ENCODE measurements at regions not wholly inside any gene's neighbourhood (a gene's known extent, or its start where the extent isn't known, plus 50 kb on each side); places are given as distances from the start of the nearest gene placed in this dataset.

DNA sequence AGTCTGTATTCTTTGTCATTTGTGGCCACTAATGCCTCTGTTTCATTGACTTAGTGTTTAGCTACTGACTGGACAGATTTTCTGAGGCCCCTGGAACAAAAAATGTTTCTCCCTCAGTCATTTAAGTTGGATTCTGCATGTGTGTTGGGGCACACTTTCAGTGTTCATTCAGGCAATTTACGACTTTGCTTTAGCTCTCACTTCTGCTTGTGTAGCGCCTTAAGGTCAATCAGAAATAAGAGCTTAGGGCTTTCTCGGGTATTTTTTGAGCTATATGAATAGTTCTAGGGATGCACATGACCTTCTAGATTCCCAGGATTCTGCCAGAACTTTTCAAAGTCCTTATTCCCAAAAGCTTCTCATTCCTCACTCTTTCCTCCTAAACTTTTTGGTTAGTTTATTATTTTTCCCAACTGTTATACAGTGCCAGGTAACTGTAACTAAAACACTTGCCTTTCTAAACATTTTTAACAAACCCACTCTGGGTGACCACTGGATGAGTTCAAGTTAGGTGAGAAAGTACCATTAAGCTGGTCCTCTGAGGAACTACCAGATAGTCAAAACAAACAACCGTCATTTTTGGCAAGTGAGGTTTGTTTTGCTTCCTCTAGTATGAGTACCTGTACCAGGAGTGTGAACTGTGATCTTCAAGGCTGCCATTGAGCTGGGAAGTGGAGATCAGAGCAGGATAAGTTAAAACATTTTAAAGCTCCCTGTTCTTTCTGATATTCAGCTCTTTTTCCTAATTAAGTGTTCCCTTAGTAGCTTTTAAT lies 571.3 kb upstream of the TLE4 start:
- Histone ChIP-seq H3K27ac (no peak overlapping the region), H3K36me3 (ENCODE audit: low read depth, missing control alignments) (no peaks in the 10 kb centered on the region), H3K4me3 (no peak overlapping the region), H3K9me3 (no peaks in the 10 kb centered on the region), H3K27me3 (no peaks in the 10 kb centered on the region), H3K4me1 (no peaks in the 10 kb centered on the region)
- 72 to 73% methylated on average over 4 of the region's 4 CpGs for WGBS, 2 donors
- DNase-seq = no peak
- intact Hi-C loops (cut with DNase I; ENCODE audit: low total_unique reads) = no loop called here
- TF ChIP-seq POLR2A (IDR thresholded peaks at IDR 0.05) = no peak
- TF ChIP-seq, protein P1, sequence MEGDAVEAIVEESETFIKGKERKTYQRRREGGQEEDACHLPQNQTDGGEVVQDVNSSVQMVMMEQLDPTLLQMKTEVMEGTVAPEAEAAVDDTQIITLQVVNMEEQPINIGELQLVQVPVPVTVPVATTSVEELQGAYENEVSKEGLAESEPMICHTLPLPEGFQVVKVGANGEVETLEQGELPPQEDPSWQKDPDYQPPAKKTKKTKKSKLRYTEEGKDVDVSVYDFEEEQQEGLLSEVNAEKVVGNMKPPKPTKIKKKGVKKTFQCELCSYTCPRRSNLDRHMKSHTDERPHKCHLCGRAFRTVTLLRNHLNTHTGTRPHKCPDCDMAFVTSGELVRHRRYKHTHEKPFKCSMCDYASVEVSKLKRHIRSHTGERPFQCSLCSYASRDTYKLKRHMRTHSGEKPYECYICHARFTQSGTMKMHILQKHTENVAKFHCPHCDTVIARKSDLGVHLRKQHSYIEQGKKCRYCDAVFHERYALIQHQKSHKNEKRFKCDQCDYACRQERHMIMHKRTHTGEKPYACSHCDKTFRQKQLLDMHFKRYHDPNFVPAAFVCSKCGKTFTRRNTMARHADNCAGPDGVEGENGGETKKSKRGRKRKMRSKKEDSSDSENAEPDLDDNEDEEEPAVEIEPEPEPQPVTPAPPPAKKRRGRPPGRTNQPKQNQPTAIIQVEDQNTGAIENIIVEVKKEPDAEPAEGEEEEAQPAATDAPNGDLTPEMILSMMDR (IDR thresholded peaks at IDR 0.05) = no peak

DNA sequence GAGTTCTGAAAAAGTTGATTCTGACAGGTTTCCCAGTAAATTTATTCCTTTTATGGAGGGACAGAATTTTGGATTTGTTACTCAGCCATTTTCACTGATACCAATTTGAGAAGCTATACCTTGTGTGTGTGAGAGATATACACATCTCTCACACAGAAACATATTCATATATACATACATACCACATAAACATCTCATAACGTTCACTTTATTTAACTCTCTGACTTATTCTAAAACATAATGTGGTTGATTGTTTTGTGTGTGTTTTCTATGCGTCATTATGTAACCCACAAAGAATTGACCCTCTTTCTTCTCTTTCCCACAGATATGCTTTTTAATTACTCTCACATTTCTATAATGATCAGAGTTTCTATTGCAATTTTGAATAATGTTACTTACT lies 570.8 kb upstream of the TLE4 start:
- no peak overlapping the region for H3K4me3 ChIP-seq
- 83% methylated on average over 2 of the region's 2 CpGs for WGBS, 2 donors
- no peaks in the 10 kb centered on the region for H3K27me3 ChIP-seq
- H3K4me1 ChIP-seq = no peaks in the 10 kb centered on the region
- no peak for DNase-seq
- TF ChIP-seq, protein P1 (IDR thresholded peaks at IDR 0.05) = no peak
- TF ChIP-seq POLR2A (IDR thresholded peaks at IDR 0.05) = no peak
- intact Hi-C loops (cut with DNase I; ENCODE audit: low total_unique reads) = no loop called here
- H3K9me3 ChIP-seq = no peaks in the 10 kb centered on the region
- no peak overlapping the region for H3K27ac ChIP-seq
- H3K36me3 ChIP-seq (ENCODE audit: low read depth, missing control alignments) = no peaks in the 10 kb centered on the region

DNA sequence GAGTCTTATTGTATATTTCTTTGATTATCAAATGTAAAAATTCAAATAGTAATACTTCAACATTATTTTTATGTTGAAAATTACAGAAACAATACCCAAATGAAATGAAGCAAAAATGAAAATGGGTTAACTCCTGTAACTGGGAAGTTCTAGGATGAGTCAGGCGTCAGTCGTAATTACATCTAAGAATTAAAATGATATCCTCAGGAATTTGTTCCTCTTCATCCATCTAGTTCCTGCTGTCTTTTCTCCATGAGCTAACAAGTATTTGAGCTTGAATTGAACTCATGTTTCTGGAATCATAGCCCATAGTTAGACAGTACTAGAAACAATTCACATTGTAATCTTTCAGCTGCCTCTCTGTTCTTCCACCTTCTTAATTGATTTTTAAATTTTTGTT lies 568.3 kb upstream of the TLE4 start:
- no peak overlapping the region for H3K27ac ChIP-seq
- DNase-seq = no peak
- no peak overlapping the region for H3K4me3 ChIP-seq
- intact Hi-C loops (cut with DNase I; ENCODE audit: low total_unique reads) = no loop called here
- H3K9me3 ChIP-seq = no peaks in the 10 kb centered on the region
- TF ChIP-seq POLR2A (IDR thresholded peaks at IDR 0.05) = no peak
- TF ChIP-seq, protein P1 (IDR thresholded peaks at IDR 0.05) = no peak
- WGBS, 2 donors = 78 to 86% methylated on average over 2 of the region's 2 CpGs
- no peaks in the 10 kb centered on the region for H3K36me3 ChIP-seq (ENCODE audit: low read depth, missing control alignments)
- H3K4me1 ChIP-seq = no peaks in the 10 kb centered on the region
- no peaks in the 10 kb centered on the region for H3K27me3 ChIP-seq

DNA sequence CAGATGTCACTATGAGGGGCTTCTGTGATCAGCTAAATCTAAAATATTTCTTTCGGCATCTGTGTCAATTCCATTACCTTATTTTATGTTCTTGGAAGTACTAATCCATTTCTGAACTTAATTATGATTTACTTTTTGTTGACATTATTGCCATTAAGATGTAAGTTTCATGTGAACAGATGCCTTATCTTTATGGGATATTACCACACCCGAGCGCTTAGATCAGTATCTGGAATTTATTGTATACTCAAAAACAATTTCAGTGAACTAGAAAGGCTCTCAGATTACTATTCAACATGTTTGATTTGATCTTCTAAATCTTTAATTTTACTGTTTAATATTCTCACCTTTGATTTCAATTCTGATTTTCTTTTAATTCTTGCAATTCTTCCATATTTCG lies 567.7 kb upstream of the TLE4 start:
- WGBS, 2 donors = 71 to 75% methylated on average over 4 of the region's 4 CpGs
- H3K9me3 ChIP-seq = no peaks in the 10 kb centered on the region
- no peaks in the 10 kb centered on the region for H3K4me1 ChIP-seq
- intact Hi-C loops (cut with DNase I; ENCODE audit: low total_unique reads) = no loop called here
- TF ChIP-seq, protein P1 (IDR thresholded peaks at IDR 0.05) = no peak
- H3K27ac ChIP-seq = no peak overlapping the region
- H3K4me3 ChIP-seq = no peak overlapping the region
- DNase-seq = no peak
- no peaks in the 10 kb centered on the region for H3K36me3 ChIP-seq (ENCODE audit: low read depth, missing control alignments)
- no peaks in the 10 kb centered on the region for H3K27me3 ChIP-seq

DNA sequence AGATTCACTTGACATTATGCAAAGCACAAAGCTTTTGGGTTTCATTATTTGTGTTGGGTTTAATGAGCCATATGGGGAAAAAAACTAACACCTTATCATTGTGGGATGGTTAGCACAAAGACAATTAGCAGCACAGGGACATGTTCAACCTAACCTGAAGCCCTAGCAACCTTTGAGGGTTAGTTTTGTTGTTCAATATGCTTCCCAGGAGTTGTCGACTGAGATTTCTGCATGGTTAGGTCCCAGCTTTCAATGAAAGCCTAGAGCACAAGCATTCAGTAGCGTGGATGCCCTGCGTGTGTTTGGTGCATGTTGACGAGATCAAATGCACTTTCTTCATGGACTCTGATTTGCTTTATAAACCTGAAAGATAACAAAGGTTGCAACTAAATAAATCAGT lies 565.2 kb upstream of the TLE4 start:
- Histone ChIP-seq H3K4me1 (no peaks in the 10 kb centered on the region), H3K27ac (no peak overlapping the region), H3K4me3 (no peak overlapping the region), H3K9me3 (no peaks in the 10 kb centered on the region), H3K36me3 (ENCODE audit: low read depth, missing control alignments) (no peaks in the 10 kb centered on the region), H3K27me3 (no peaks in the 10 kb centered on the region)
- no peak for DNase-seq
- intact Hi-C loops (cut with DNase I; ENCODE audit: low total_unique reads) = no loop called here
- no peak for TF ChIP-seq POLR2A (IDR thresholded peaks at IDR 0.05)
- TF ChIP-seq, protein P1 (IDR thresholded peaks at IDR 0.05) = no peak
- WGBS, 2 donors = 73 to 87% methylated on average over 4 of the region's 4 CpGs

Measured in testis (tissue), 2 donors.